ENCODE measurements at regions not wholly inside any gene's neighbourhood (a gene's known extent, or its start where the extent isn't known, plus 50 kb on each side); places are given as distances from the start of the nearest gene placed in this dataset.

DNA sequence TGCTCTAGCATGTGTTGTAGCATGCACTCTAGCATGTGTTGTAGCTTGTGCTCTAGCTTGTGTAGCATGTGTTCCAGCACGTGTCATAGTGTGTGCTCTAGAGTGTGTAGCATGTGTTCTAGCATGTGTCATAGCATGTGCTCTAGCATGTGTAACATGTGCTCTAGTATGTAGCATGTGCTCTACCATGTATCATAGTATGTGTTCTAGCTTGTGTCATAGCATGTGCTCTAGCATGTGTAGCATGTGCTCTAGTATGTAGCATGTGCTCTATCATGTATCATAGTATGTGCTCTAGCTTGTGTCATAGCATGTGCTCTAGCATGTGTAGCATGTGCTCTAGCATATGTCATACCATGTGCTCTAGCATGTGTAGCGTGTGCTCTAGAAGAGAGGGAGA, 255.3 kb downstream of the ICE1 start:
- Histone ChIP-seq H3K36me3 (no peaks in the 10 kb centered on the region), H3K27me3 (no peaks in the 10 kb centered on the region), H3K4me3 (no peak overlapping the region), H3K27ac (no peak overlapping the region), H3K9me3 (no peaks in the 10 kb centered on the region), H3K4me1 (peaks cover 0 to 15% (median 0%) of the 10 kb centered on the region in 12 donors)
- WGBS, 4 donors = 86 to 100% (median 95%) methylated on average over 2 of the region's 2 CpGs
- intact Hi-C loops (cut with DNase I) = loop anchor here in 1 of 10 donors (10.0 kb wide), 1 partner anchor 83 kb away; no protein-coding TSS in a partner anchor
- ATAC-seq (no peak), DNase-seq (no peak)
- TF ChIP-seq, protein P1, sequence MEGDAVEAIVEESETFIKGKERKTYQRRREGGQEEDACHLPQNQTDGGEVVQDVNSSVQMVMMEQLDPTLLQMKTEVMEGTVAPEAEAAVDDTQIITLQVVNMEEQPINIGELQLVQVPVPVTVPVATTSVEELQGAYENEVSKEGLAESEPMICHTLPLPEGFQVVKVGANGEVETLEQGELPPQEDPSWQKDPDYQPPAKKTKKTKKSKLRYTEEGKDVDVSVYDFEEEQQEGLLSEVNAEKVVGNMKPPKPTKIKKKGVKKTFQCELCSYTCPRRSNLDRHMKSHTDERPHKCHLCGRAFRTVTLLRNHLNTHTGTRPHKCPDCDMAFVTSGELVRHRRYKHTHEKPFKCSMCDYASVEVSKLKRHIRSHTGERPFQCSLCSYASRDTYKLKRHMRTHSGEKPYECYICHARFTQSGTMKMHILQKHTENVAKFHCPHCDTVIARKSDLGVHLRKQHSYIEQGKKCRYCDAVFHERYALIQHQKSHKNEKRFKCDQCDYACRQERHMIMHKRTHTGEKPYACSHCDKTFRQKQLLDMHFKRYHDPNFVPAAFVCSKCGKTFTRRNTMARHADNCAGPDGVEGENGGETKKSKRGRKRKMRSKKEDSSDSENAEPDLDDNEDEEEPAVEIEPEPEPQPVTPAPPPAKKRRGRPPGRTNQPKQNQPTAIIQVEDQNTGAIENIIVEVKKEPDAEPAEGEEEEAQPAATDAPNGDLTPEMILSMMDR (IDR thresholded peaks at IDR 0.05) = no peak
- no peak for TF ChIP-seq POLR2A (IDR thresholded peaks at IDR 0.05)

DNA sequence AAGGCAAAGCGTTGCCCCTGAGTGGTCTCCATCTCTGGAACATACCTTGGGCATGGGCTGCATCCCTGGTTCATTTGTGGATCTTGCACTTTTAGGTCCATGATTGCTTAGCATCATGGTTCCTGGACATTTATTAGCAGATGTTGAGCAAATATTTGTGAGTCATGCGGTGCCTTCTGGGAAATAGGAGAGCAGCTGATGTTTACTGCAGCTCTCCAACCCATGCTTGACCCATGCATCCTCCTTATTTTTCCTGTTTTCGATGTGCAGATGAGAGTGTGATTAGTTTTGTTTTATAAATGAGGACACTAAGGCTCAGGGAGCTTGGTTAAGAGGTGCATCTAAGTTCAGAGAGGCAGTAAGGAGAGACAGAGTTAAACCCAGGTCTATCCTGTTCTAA, 253.7 kb downstream of the ICE1 start:
- no peaks in the 10 kb centered on the region for H3K9me3 ChIP-seq
- TF ChIP-seq POLR2A (IDR thresholded peaks at IDR 0.05) = no peak
- TF ChIP-seq, protein P1 (IDR thresholded peaks at IDR 0.05) = no peak
- intact Hi-C loops (cut with DNase I) = loop anchor here in 1 of 10 donors (10.0 kb wide), 1 partner anchor 81 kb away; no protein-coding TSS in a partner anchor
- peaks cover 0 to 15% (median 0%) of the 10 kb centered on the region in 12 donors for H3K4me1 ChIP-seq
- no peaks in the 10 kb centered on the region for H3K36me3 ChIP-seq
- ATAC-seq = no peak
- 67 to 81% (median 73%) methylated on average over 3 of the region's 3 CpGs for WGBS, 4 donors
- peak overlapping the region in 2 of 12 donors; percentile 34 to 44 for H3K27ac ChIP-seq
- DNase-seq = no peak
- H3K27me3 ChIP-seq = no peaks in the 10 kb centered on the region
- no peak overlapping the region for H3K4me3 ChIP-seq

DNA sequence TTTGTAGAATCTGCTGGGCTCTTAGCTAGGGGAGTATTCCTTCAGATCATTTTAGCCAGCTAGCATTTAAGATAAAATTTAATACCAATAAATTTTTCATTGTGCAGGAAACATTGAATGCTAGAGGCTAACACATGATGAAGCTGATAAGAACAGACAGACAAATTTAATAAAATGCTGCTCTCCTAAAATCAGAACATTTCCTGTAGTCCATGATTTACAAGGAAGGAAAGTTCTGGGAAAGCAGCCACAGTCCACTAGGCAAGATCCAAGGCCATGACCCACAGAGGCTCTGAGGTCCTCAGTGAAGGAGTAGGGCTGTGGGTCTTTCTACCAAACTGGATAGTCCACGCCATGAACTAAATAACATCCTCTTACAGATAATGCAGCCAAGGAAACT, 253.0 kb downstream of the ICE1 start:
- Histone ChIP-seq H3K27me3 (no peaks in the 10 kb centered on the region), H3K27ac (peak overlapping the region in 3 of 12 donors; percentile 18 to 47 (median 34)), H3K36me3 (no peaks in the 10 kb centered on the region), H3K9me3 (no peaks in the 10 kb centered on the region), H3K4me1 (peaks cover 0 to 15% (median 0%) of the 10 kb centered on the region in 12 donors), H3K4me3 (no peak overlapping the region)
- intact Hi-C loops (cut with DNase I) = loop anchor here in 1 of 10 donors (10.0 kb wide), 1 partner anchor 81 kb away; no protein-coding TSS in a partner anchor
- 56 to 83% (median 71%) methylated on average over 1 of the region's 1 CpG for WGBS, 4 donors
- DNase-seq = peak in 2 of 5 donors; percentile 31 to 36
- TF ChIP-seq, protein P1 (IDR thresholded peaks at IDR 0.05) = no peak
- no peak for TF ChIP-seq POLR2A (IDR thresholded peaks at IDR 0.05)
- peak in 2 of 4 donors; percentile 43 to 53 for ATAC-seq

DNA sequence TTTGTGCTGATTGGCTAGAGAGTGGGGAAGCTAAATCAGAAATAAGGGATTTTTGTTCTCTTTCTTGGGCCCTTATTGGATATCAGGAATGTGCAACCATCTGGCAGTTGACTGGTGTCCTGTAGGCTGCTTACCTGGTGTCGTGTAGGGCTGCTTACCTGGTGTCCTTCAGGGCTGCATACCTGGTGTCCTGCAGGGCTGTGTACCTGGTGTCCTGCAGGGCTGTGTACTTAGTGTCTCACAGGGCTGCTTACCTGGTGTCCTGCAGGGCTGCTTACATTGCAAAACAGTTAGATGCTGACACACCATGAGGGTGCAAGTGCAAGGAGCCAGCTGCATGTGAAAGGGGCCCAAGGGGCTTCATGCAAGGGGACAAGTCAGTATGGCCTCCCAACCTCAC, 249.3 kb downstream of the ICE1 start:
- no peak for ATAC-seq
- Histone ChIP-seq H3K4me1 (peaks cover 0 to 15% (median 0%) of the 10 kb centered on the region in 12 donors), H3K4me3 (no peak overlapping the region), H3K27me3 (no peaks in the 10 kb centered on the region), H3K36me3 (no peaks in the 10 kb centered on the region), H3K9me3 (no peaks in the 10 kb centered on the region), H3K27ac (no peak overlapping the region)
- intact Hi-C loops (cut with DNase I) = loop anchor here in 1 of 10 donors (10.0 kb wide), 1 partner anchor 77 kb away; no protein-coding TSS in a partner anchor
- TF ChIP-seq POLR2A (IDR thresholded peaks at IDR 0.05) = no peak
- TF ChIP-seq, protein P1 (IDR thresholded peaks at IDR 0.05) = no peak
- 61 to 86% (median 67%) methylated on average over 1 of the region's 1 CpG for WGBS, 4 donors
- DNase-seq = no peak

Measured in heart left ventricle (tissue), 16 donors.